NCI-H526 (cell line): ENCODE measurements at regions not wholly inside any gene's neighbourhood (a gene's known extent, or its start where the extent isn't known, plus 50 kb on each side); places are given as distances from the start of the nearest gene placed in this dataset.

Experiments used
- DNase-seq, 2 experiments: peaks; one replicate each; lab custom pipeline; 2025; lab: John Stamatoyannopoulos, UW

- no peak for DNase-seq
Measured at GRCh38 chr12:107277855-107278254, 184.5 kb upstream of the CRY1 start.

GRCh38 chr12:107282628-107283027 lies 189.3 kb upstream of the CRY1 start:
- DNase-seq = no peak

GRCh38 chr12:107283652-107284051 lies 190.3 kb upstream of the CRY1 start:
- DNase-seq = no peak

GRCh38 chr12:107284692-107285091 lies 191.3 kb upstream of the CRY1 start:
- no peak for DNase-seq

- no peak for DNase-seq
Measured at GRCh38 chr12:107287436-107288413, 194.4 kb upstream of the CRY1 start.

- no peak for DNase-seq
Measured at GRCh38 chr12:107288414-107289127, 195.2 kb upstream of the CRY1 start.

GRCh38 chr12:107291018-107291417 lies 197.7 kb upstream of the CRY1 start:
- DNase-seq = no peak

GRCh38 chr12:107296681-107297089 lies 203.3 kb upstream of the CRY1 start:
- no peak for DNase-seq

GRCh38 chr12:107302649-107303341 lies 209.4 kb upstream of the CRY1 start:
- DNase-seq = no peak

- DNase-seq = no peak
Measured at GRCh38 chr12:107304588-107305532, 211.5 kb upstream of the CRY1 start.

- DNase-seq = no peak
Measured at GRCh38 chr12:107306141-107306659, 212.9 kb upstream of the CRY1 start.

GRCh38 chr12:107308310-107308709 lies 215.0 kb upstream of the CRY1 start:
- no peak for DNase-seq

- DNase-seq = no peak
Measured at GRCh38 chr12:107309020-107309419, 215.7 kb upstream of the CRY1 start.

- DNase-seq = no peak
Measured at GRCh38 chr12:107310621-107311020, 217.3 kb upstream of the CRY1 start.

- DNase-seq = no peak
Measured at GRCh38 chr12:107311682-107312081, 218.3 kb upstream of the CRY1 start.

- peak; percentile 33 to 84 for DNase-seq
Measured at GRCh38 chr12:107317751-107318555, 224.6 kb upstream of the CRY1 start.

GRCh38 chr12:107318556-107318805 lies 225.1 kb upstream of the CRY1 start:
- DNase-seq = no peak

GRCh38 chr12:107318806-107319532 lies 225.6 kb upstream of the CRY1 start:
- peak in 1 of 2 experiments; percentile 48 for DNase-seq

- DNase-seq = no peak
Measured at GRCh38 chr12:107319533-107320032, 226.2 kb upstream of the CRY1 start.
